GM23338 (cell line): ENCODE measurements at regions not wholly inside any gene's neighbourhood (a gene's known extent, or its start where the extent isn't known, plus 50 kb on each side); places are given as distances from the start of the nearest gene placed in this dataset.

Source experiments
- CREB1 ChIP-seq: fragments of 250-450 bp; sonication (Bioruptor Pico); IDR thresholded peaks from 2 replicates; pipeline ENCODE4 v1.5.0; 2020; ENCODE audit warnings: low read depth, mild to moderate bottlenecking, moderate library complexity
- CTCF ChIP-seq, 2 experiments: fragments of 200-600 bp in 1 of 2; sonication (generic) in 1 of 2; conservative IDR thresholded peaks; 2 replicates each; pipeline versions ENCODE4 v1.5.1 to v1.6.1; 2016 to 2017; ENCODE audit warnings: antibody characterized with exemption in 2 of 2, low read depth in 2 of 2, mild to moderate bottlenecking in 2 of 2, moderate library complexity in 1 of 2
- ETS1 ChIP-seq: IDR thresholded peaks from 2 replicates; pipeline ENCODE4 v1.6.1; 2016; ENCODE audit warnings: antibody characterized with exemption
- EZH2 ChIP-seq: fragments of 200-600 bp; sonication (generic); IDR thresholded peaks from one replicate; pipeline ENCODE4 v1.8.0; 2017; ENCODE audit warnings: antibody characterized with exemption, mild to moderate bottlenecking, low read depth; ENCODE audit not compliant: unreplicated experiment
- EZH2phosphoT487 ChIP-seq: fragments of 200-600 bp; sonication (generic); IDR thresholded peaks from one replicate; pipeline ENCODE4 v1.8.1; 2018; ENCODE audit warnings: antibody characterized with exemption; ENCODE audit not compliant: unreplicated experiment
- JUNB ChIP-seq: IDR thresholded peaks from one replicate; pipeline ENCODE4 v1.6.1; 2016; ENCODE audit warnings: antibody characterized with exemption; ENCODE audit not compliant: unreplicated experiment
- POLR2AphosphoS5 ChIP-seq: IDR thresholded peaks from 2 replicates; pipeline ENCODE4 v1.6.1; 2016; ENCODE audit warnings: antibody characterized with exemption, low read depth
- REST ChIP-seq: IDR thresholded peaks from one replicate; pipeline ENCODE4 v1.6.1; 2018; ENCODE audit warnings: antibody characterized with exemption; ENCODE audit not compliant: unreplicated experiment
- STAT1 ChIP-seq: IDR thresholded peaks from one replicate; pipeline ENCODE4 v1.6.1; 2016; ENCODE audit warnings: antibody characterized with exemption; ENCODE audit not compliant: unreplicated experiment

GRCh38 chr11:114988644-114989043 lies 310.3 kb downstream of the NXPE2 start:
- no peak for TF ChIP-seq CTCF (conservative IDR thresholded peaks at IDR 0.05; ENCODE audit: low read depth in 2 of 2)
- no peak for TF ChIP-seq REST
- TF ChIP-seq POLR2AphosphoS5: no peak
- TF ChIP-seq JUNB: no peak
- TF ChIP-seq CREB1 (CRISPR knock-in tag): no peak
- TF ChIP-seq EZH2phosphoT487: no peak
- no peak for TF ChIP-seq EZH2
- TF ChIP-seq ETS1: no peak
- TF ChIP-seq STAT1: no peak
